ENCODE measurements at regions not wholly inside any gene's neighbourhood (a gene's known extent, or its start where the extent isn't known, plus 50 kb on each side); places are given as distances from the start of the nearest gene placed in this dataset.

- Histone ChIP-seq H3K36me3 (ENCODE audit: control insufficient read depth, insufficient read depth, low read length) (no peaks in the 10 kb centered on the region), H3K27me3 (ENCODE audit: control insufficient read depth, insufficient read depth, low read length) (no peaks in the 10 kb centered on the region), H3K4me3 (ENCODE audit: low read depth, low read length) (no peak overlapping the region)
- DNase-seq (ENCODE audit: low read depth) = no peak
- no peak for TF ChIP-seq CTCF (IDR thresholded peaks at IDR 0.05; ENCODE audit: insufficient read depth, low read length, poor library complexity, severe bottlenecking)
These were observed 630.5 kb downstream of the ANXA1 start for GRCh38 chr9:73782166-73782565.

GRCh38 chr9:73799446-73799845 lies 647.8 kb downstream of the ANXA1 start:
- Histone ChIP-seq H3K27me3 (ENCODE audit: control insufficient read depth, insufficient read depth, low read length) (no peaks in the 10 kb centered on the region), H3K4me3 (ENCODE audit: low read depth, low read length) (no peak overlapping the region), H3K36me3 (ENCODE audit: control insufficient read depth, insufficient read depth, low read length) (no peaks in the 10 kb centered on the region)
- TF ChIP-seq CTCF (IDR thresholded peaks at IDR 0.05; ENCODE audit: insufficient read depth, low read length, poor library complexity, severe bottlenecking) = no peak
- DNase-seq (ENCODE audit: low read depth) = no peak

- DNase-seq (ENCODE audit: low read depth) = no peak
- TF ChIP-seq CTCF (IDR thresholded peaks at IDR 0.05; ENCODE audit: insufficient read depth, low read length, poor library complexity, severe bottlenecking) = no peak
- no peaks in the 10 kb centered on the region for H3K27me3 ChIP-seq (ENCODE audit: control insufficient read depth, insufficient read depth, low read length)
- H3K4me3 ChIP-seq (ENCODE audit: low read depth, low read length) = no peak overlapping the region
- H3K36me3 ChIP-seq (ENCODE audit: control insufficient read depth, insufficient read depth, low read length) = no peaks in the 10 kb centered on the region
These were observed 653.4 kb downstream of the ANXA1 start for GRCh38 chr9:73805111-73805510.

GRCh38 chr9:73805853-73806458 lies 654.3 kb downstream of the ANXA1 start:
- TF ChIP-seq CTCF (IDR thresholded peaks at IDR 0.05; ENCODE audit: insufficient read depth, low read length, poor library complexity, severe bottlenecking) = no peak

GRCh38 chr9:73806876-73807275 lies 655.2 kb downstream of the ANXA1 start:
- no peak for DNase-seq (ENCODE audit: low read depth)
- Histone ChIP-seq H3K4me3 (ENCODE audit: low read depth, low read length) (no peak overlapping the region), H3K27me3 (ENCODE audit: control insufficient read depth, insufficient read depth, low read length) (no peaks in the 10 kb centered on the region), H3K36me3 (ENCODE audit: control insufficient read depth, insufficient read depth, low read length) (no peaks in the 10 kb centered on the region)
- TF ChIP-seq CTCF (IDR thresholded peaks at IDR 0.05; ENCODE audit: insufficient read depth, low read length, poor library complexity, severe bottlenecking) = no peak

More at GRCh38 chr9:73805853-73806458, 654.3 kb downstream of the ANXA1 start:
- no peak for DNase-seq (ENCODE audit: low read depth)
- H3K4me3 ChIP-seq (ENCODE audit: low read depth, low read length) = no peak overlapping the region
- H3K36me3 ChIP-seq (ENCODE audit: control insufficient read depth, insufficient read depth, low read length) = no peaks in the 10 kb centered on the region
- H3K27me3 ChIP-seq (ENCODE audit: control insufficient read depth, insufficient read depth, low read length) = no peaks in the 10 kb centered on the region

- Histone ChIP-seq H3K4me3 (ENCODE audit: low read depth, low read length) (no peak overlapping the region), H3K36me3 (ENCODE audit: control insufficient read depth, insufficient read depth, low read length) (no peaks in the 10 kb centered on the region), H3K27me3 (ENCODE audit: control insufficient read depth, insufficient read depth, low read length) (no peaks in the 10 kb centered on the region)
- TF ChIP-seq CTCF (IDR thresholded peaks at IDR 0.05; ENCODE audit: insufficient read depth, low read length, poor library complexity, severe bottlenecking) = no peak
- DNase-seq (ENCODE audit: low read depth) = no peak
These were observed 656.3 kb downstream of the ANXA1 start for GRCh38 chr9:73807952-73808351.

Measured in kidney epithelial cell (primary cell).